NCI-H1417 treated with DMSO at 0.1 percent for 48 hours (cell line): ENCODE measurements at regions not wholly inside any gene's neighbourhood (a gene's known extent, or its start where the extent isn't known, plus 50 kb on each side); places are given as distances from the start of the nearest gene placed in this dataset.
"Not testable (repeated sequence)": the region's sequence is repeated elsewhere in the genome, so short reads cannot be mapped to it uniquely, and the experiment has no call there.

Experiments
- DNase-seq: peaks from one replicate; lab custom pipeline; 2025; lab: John Stamatoyannopoulos, UW

GRCh38 chr7:153193144-153193595 lies 433.6 kb downstream of the ACTR3B start:
- DNase-seq, result no peak

- no peak for DNase-seq
Measured at GRCh38 chr7:153217032-153217431, 457.5 kb downstream of the ACTR3B start.

GRCh38 chr7:153224890-153225289 lies 465.3 kb downstream of the ACTR3B start:
- DNase-seq, result no peak

- not testable (repeated sequence) for DNase-seq
Measured at GRCh38 chr7:153245136-153245535, 485.6 kb downstream of the ACTR3B start.

GRCh38 chr7:153245809-153246208 lies 486.3 kb downstream of the ACTR3B start:
- DNase-seq, result no peak

- DNase-seq, result no peak
Measured at GRCh38 chr7:153247926-153248325, 488.4 kb downstream of the ACTR3B start.

- no peak for DNase-seq
Measured at GRCh38 chr7:153258686-153259085, 499.1 kb downstream of the ACTR3B start.

- DNase-seq, result no peak
Measured at GRCh38 chr7:153276394-153276793, 516.8 kb downstream of the ACTR3B start.

- DNase-seq, result no peak
Measured at GRCh38 chr7:153286763-153287162, 527.2 kb downstream of the ACTR3B start.

- DNase-seq, result no peak
Measured at GRCh38 chr7:153290066-153290465, 530.5 kb downstream of the ACTR3B start.

- no peak for DNase-seq
Measured at GRCh38 chr7:153297141-153297540, 537.6 kb downstream of the ACTR3B start.

GRCh38 chr7:153301936-153302335 lies 542.4 kb downstream of the ACTR3B start:
- no peak for DNase-seq

GRCh38 chr7:153320005-153320404 lies 560.5 kb downstream of the ACTR3B start:
- no peak for DNase-seq

GRCh38 chr7:153320681-153321080 lies 561.1 kb downstream of the ACTR3B start:
- DNase-seq, result no peak

- DNase-seq, result no peak
Measured at GRCh38 chr7:153322991-153323390, 563.4 kb downstream of the ACTR3B start.

- no peak for DNase-seq
Measured at GRCh38 chr7:153324094-153324493, 564.5 kb downstream of the ACTR3B start.

GRCh38 chr7:153327683-153328082 lies 568.1 kb downstream of the ACTR3B start:
- DNase-seq, result no peak

- no peak for DNase-seq
Measured at GRCh38 chr7:153331427-153331826, 571.9 kb downstream of the ACTR3B start.

- DNase-seq, result no peak
Measured at GRCh38 chr7:153354071-153354470, 594.5 kb downstream of the ACTR3B start.

GRCh38 chr7:153370092-153370491 lies 610.5 kb downstream of the ACTR3B start:
- DNase-seq, result no peak

GRCh38 chr7:153380636-153381035 lies 621.1 kb downstream of the ACTR3B start:
- DNase-seq, result no peak

- DNase-seq, result no peak
Measured at GRCh38 chr7:153381275-153382040, 621.9 kb downstream of the ACTR3B start.

- no peak for DNase-seq
Measured at GRCh38 chr7:153382641-153383101, 623.1 kb downstream of the ACTR3B start.

GRCh38 chr7:153383781-153384180 lies 624.2 kb downstream of the ACTR3B start:
- DNase-seq, result no peak
